ENCODE measurements at regions not wholly inside any gene's neighbourhood (a gene's known extent, or its start where the extent isn't known, plus 50 kb on each side); places are given as distances from the start of the nearest gene placed in this dataset.
"Not testable (repeated sequence)": the region's sequence is repeated elsewhere in the genome, so short reads cannot be mapped to it uniquely, and the experiment has no call there.

DNA sequence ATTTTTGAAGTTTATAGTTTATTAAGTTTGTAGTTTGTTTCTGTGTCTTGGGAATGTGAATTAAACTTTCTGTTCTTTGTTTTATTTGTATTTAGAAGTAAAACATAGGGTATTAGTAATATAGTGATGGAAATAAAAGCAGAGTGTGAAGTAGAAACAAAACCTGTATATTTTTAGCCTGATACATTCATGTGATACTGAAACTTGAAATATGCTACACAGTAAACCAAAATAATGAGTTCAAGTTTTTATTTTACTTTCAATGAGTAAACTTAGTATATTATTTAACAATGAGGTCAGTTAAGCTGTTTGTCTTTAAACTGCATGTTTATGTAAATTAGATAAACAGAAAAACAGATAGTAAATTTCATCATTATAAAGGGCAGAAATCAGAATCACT, 1592.6 kb downstream of the GRIK2 start:
- DNase-seq (ENCODE audit: low read depth in 2 of 3, low spot score in 2 of 3), result no peak

DNA sequence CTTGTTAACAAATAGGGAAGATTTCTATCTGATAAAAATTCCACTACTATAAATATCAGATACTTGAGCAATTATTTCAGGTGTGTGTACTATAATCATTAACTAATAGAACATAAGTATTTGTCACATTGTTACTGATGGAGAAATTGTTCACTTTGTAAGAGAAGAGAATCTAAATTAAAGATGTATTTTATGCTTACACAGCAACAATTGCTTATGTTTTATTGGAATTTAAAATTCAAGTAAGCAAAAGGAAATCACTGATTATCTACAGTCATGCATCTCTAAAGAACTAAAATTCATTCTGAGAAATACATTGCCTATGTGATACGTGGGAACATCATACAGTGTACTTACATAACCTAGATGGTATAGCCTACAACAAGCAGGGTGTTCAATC, 1590.8 kb downstream of the GRIK2 start:
- no peak for DNase-seq (ENCODE audit: low read depth in 2 of 3, low spot score in 2 of 3)

DNA sequence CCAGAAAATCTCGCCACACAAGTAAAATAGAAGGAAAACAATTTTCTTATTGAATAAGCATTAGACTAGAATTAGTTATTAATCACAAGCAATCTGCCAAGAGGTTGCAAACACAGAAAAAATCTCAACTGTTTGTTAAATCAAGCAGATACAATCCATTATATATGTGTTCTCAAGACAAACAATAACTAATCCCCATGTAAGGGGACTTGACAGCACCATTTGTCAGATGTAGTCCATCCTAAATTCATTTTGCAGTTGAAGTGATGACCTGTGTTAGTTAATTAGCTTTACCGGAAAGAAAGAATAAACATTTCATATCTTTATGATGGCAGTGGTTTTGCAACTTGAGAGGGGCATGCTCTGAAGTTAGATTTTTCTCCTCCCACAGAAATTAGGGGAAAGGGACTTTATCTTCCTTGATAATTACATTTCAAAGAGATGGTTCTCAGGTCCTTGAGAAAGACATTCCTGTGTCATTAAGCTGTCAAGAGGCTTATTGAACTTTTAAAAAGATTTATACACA, 1588.0 kb downstream of the GRIK2 start:
- DNase-seq (ENCODE audit: low read depth in 2 of 3, low spot score in 2 of 3), result no peak

DNA sequence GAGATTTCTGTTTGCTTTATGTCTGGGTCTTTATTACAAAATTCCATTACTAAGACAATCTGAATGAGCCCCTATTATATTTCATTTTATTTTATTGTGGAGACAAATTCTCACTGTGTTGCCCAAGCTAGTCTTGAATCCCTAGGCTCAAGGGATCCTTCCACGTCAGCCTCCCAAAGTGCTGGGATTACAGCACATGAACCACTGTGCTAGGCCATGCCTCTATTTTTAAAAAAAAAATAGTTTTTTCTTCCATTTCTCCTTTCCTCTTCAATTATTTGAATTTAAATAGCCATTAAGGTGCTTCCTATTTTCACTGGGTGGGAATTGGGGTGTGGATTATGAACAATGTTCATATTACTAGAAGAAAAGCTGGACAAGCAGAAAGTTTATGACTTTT, 1587.4 kb downstream of the GRIK2 start:
- no peak for DNase-seq (ENCODE audit: low read depth in 2 of 3, low spot score in 2 of 3)

DNA sequence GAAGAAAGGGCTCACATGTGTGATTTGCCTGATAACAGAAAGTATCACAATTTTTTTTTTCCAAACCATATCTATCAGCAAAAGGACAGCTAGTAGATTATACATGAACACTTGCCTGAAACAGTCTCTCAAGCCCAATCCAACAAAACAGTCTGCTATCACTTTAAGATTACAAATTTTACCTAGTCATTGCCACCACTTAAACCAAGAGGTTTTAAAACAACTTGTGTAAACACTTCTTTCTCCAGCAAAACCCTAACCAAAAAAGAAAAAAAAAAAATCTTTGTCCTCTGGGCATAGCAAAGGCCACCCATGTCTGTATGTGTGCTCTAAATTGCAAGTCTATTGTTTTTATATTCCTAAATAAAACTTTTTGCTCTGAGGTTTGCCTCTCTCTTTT, 1568.4 kb downstream of the GRIK2 start:
- DNase-seq (ENCODE audit: low read depth in 2 of 3, low spot score in 2 of 3), result no peak

DNA sequence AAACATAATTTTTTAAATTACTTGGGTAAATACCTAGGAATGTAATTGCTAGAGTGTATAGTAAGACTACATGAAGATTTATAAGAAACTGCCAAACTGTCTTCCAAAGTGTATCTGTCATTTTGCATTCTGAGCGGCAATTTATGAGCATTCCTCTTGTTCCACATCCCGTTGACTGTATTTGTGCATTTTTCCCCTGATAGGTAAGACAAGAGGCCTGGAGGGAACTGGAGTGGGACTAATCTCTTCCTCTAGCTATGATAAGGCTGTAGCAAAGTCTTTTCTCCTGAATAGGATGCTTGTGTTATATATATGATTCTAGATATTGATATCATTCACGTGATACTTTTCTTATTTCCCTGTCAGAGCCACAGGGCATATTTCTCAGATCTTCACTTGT, 1557.5 kb downstream of the GRIK2 start:
- DNase-seq (ENCODE audit: low read depth in 2 of 3, low spot score in 2 of 3), result no peak

DNA sequence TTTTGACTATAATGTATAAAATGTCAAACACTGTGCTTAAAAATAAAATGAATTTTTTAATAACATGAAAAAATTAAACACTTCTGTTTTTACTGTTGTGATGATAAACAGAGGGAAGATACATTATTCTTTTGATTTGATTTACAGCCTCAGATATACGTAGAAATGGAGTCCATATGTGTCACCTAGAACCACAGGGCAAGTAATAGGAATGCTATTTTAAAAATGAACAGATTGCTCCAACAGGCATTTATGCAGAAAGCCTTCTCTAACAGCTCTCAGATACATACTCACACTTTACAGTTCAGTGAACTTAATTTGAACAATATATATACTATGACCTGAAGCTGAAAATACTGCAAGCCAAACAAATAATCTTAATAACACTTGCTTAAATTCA, 1551.0 kb downstream of the GRIK2 start:
- DNase-seq (ENCODE audit: low read depth in 2 of 3, low spot score in 2 of 3), result no peak

DNA sequence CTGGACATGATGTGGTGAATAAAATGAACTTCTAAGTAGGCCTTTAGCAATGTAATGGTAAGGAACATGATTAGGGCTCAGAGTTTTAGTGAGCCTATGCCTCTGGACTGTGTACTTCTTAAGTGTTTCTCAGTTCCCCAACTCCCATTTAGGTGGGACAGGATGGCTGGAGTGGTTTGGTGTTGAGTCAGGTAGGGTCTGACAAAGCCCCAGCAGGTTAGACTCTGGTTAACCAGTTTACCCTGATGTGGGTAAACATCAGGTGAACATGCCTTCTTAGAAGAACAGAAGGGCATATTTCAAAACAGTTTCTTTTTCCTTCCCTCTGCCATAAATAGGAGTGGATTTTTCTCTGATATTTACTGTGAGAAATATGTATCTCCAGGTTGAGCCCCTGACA, 1548.7 kb downstream of the GRIK2 start:
- DNase-seq (ENCODE audit: low read depth in 2 of 3, low spot score in 2 of 3), result no peak

DNA sequence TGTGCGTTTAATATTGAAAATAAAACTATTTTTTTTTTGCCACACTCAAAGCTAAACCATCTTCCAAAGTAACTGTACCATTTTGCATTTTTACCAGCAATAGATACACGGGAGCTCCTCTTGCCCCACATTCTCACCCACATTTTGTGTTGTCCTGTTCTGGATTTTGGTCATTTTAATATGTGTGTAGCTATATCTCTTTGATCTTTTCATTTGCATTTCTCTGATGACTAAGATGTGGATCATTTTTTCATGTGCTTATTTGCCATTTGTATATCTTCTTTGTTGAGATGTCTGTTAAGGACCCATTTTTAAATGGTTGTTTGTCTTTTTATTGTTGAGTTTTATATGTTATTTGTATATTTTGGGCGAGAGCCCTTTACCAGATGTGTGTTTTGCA, 1543.5 kb downstream of the GRIK2 start:
- no peak for DNase-seq (ENCODE audit: low read depth in 2 of 3, low spot score in 2 of 3)

DNA sequence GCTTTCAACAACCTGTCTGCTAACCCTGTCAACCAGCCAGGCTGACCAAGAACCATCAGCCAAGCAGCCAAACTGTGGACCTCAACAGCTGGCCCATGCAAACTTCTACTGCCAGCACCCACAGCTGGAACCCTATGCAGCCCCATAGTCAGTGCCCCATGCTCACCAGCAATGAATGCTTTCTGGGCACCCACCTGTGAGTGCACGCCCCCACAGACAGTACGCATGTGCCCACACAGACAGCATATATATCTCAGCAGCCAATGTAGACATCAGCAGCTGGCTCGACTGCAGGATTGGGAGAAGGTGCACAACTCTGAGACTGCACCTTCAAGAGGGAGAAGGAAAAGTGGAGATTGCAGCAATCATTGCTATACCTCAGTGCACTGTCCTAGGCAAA, 1534.6 kb downstream of the GRIK2 start:
- DNase-seq (ENCODE audit: low read depth in 2 of 3, low spot score in 2 of 3), result no peak

DNA sequence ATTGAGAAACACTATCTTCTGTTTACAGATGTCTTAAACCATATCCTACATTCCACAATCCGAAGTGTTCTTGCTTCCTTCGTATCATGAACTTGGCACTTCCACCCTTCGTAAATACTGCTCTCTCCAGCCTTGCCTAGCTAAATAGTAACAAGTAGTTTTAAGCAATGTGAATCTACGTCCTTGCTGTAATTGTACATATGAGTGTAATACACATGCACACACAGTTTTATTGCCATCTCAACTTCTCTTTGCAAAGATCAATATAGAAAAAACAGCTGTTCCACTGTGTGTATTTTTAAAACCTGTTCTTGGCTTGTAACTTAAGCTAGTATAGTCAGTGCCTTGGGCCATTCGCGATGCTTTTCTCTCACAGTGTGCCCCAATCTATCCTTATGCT, 1524.7 kb downstream of the GRIK2 start:
- DNase-seq (ENCODE audit: low read depth in 2 of 3, low spot score in 2 of 3), result no peak

DNA sequence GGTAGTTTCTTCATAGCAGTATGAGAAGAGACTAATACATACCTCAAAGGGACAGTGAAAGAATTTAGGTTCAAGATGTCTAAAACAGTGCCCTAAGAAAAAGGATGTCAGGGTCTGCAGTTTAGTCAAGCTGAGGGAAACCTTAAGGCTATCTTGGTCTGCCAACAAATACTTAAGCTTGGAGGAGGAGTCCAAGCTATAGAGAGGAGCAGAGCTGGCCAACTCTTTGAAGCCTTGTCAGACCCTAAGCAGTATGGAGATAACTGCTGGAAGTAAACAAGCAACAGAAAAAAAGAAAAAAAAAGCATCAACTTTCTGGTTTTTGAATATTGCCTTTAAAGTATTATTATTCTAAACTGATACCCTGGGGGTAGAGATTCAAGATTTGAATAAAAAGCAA, 1518.1 kb downstream of the GRIK2 start:
- no peak for DNase-seq (ENCODE audit: low read depth in 2 of 3, low spot score in 2 of 3)

DNA sequence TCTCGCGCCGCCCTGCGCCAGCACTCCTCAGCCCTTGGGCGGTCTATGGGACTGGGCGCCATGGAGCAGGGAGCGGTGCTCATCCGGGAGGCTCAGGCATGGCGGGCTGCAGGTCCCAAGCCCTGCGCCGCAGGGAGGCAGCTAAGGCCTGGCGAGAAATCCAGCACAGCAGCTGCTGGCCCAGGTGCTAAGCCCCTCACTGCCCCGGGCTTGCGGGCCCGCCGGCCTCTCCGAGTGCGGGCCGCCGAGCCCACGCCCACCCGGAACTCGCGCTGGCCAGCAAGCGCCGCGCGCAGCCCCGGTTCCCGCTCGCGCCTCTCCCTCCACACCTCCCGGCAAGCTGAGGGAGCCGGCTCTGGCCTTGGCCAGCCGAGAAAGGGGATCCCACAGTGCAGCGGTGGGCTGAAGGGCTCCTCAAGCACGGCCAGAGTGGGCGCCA, 1517.2 kb downstream of the GRIK2 start:
- not testable (repeated sequence) for DNase-seq (ENCODE audit: low read depth in 2 of 3, low spot score in 2 of 3)

DNA sequence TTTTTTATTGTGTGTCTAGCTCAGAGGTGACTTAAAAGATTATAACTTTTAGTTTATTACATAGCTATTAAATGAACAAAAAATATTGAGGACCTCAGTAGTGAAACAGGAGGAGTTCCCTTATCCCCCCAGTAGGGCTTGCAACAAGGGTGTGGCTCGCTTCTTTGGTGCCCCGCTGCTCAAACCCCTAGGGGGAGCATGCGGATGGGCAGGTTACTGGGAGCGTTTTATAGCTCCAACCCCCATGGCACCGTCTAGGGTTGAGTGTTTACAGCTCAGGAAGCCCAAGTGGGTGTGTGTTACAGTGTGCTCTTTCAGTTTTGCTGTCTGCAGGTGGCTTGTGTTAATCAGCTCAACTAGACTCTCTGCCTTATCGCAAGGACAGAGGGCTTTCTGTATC, 1513.7 kb downstream of the GRIK2 start:
- no peak for DNase-seq (ENCODE audit: low read depth in 2 of 3, low spot score in 2 of 3)

DNA sequence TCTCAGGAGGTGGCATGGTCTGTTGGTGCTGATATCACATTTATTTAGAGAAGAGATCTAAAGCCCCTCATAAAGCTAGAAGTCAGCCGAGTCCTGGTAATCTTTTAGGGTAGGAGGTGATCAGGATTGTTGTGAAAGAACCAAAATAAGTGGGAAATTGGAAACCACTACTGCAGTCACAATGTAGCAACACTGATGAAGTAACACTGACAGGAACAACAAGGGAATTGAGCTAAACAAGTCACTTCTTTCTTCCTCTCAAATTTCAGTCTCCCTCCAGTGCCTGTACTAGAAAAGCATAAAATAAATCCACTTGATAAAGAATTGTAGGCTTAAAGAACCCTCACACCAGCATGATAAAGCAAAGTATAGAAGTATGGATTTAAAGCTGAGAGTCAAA, 1509.0 kb downstream of the GRIK2 start:
- no peak for DNase-seq (ENCODE audit: low read depth in 2 of 3, low spot score in 2 of 3)

DNA sequence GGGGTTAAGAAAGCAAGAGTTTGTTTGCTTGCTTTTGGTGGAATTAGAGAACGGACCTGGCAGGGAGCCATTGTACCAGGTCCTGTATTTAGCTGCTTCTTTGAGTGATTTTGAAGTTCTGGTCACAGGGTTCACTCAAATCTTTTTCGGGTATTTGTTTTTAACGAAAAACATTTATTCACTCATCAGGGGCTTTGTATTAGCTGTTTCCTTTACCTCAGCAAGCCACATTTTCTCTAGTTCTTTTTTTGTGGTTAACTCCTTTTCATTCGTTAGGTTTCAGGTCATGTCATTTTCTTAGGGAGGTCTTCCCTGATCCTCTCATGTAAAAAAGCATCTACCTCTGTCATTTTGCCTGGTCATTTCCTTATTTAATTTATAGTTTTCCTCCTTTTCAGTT, 1502.2 kb downstream of the GRIK2 start:
- no peak for DNase-seq (ENCODE audit: low read depth in 2 of 3, low spot score in 2 of 3)

DNA sequence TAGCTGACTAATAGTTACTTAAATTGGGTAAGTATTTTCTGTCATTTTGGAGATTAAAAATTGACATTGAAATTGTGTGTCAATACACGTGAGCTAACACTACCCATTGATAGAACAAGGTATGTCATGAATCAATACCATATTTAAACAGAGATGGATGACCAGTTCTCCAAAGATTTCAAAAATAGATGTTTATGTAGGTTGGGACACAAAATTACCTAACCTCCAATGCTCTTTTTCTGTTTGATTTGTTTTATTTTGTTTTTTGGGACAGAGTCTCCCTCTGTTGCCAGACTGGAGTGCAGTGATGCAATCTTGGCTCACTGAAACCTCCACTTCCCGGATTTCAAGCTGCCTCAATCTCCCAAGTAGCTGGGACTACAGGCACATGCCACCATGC, 1491.7 kb downstream of the GRIK2 start:
- DNase-seq (ENCODE audit: low read depth in 2 of 3, low spot score in 2 of 3), result no peak

DNA sequence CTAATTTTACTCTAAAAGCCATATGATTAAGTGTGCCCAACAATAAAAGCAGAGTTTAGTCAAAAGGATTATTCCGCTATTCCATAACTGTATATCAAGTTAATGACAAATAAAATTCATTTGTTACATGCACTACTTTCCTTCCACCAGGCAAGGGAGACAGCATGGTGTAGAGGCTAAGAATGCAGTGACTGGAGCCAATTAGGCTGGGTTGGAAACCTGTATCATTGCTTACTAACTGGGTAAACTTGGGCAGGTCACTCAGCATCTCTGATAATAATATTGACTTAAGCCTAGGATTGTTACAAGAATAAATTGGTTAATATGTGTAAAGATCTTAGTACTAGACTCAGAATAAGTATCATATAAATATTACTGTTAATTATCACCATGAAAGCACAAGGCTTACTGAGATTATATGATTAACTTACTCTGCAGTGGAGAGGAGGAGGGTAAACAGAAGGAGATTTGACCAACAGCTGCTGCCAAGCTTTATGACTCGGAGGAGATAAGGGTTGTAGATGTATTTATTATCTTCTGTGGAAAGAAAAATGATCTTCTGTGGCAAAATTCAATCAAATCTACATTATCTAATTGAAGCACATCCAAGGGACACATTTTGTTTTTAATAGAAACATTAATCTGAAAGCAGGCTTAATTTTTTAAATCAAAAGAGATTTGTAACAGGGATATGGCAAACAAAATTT, 1459.9 kb downstream of the GRIK2 start:
- no peak for DNase-seq (ENCODE audit: low read depth in 2 of 3, low spot score in 2 of 3)

DNA sequence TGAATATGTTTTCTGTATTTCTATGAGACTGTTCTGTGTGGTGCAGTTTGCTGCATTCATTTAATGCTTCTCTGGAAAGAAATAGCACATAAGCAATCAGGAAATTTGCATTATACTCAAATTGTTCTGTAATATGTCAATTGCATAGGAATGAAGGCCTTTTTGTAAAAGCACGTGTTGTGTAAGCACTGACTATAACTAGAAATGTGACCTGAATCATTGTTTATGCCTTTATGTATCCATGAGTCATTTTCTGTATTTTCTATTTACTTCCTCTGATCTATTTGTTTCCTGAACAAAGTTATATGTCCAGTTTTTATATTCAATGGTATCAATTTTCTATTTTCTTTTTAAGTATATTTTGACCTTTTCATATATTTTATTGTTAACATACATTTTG, 1455.3 kb downstream of the GRIK2 start:
- no peak for DNase-seq (ENCODE audit: low read depth in 2 of 3, low spot score in 2 of 3)

DNA sequence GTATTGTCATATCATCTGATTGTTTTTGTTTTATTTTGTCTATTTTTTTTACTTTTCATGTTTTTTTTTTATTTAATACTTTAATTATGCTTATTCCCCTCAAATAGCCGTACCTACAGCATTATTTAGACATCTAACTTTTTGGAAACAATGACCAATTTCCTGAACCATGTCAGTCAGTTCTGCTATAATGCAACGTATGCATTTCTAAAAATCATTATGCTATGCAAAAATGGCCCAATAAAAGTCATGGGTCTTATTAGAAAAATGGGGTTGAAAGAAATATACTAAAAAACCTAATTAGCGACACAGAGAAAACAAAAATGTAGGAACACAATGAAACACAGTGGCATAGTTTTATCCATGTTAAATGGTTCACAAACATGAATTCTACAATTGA, 1454.7 kb downstream of the GRIK2 start:
- DNase-seq (ENCODE audit: low read depth in 2 of 3, low spot score in 2 of 3), result no peak

DNA sequence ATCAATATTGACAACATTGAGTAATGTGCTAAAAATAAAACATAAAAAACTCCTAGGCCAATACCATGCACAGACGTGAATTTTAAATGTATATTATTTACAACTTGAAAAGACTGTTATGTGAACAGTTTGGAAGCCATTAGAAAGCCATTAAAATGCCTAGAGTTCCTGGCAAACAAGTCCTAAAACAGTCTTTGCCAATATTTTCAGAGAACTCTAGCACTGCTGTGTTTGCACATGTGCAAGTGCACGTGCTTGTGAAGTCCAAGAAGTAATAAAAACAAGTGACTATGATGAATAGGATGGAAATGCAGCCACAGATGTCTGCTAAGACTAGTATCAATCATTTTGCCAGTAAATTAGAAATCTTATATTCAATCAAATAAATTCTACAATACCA, 1447.6 kb downstream of the GRIK2 start:
- no peak for DNase-seq (ENCODE audit: low read depth in 2 of 3, low spot score in 2 of 3)

DNA sequence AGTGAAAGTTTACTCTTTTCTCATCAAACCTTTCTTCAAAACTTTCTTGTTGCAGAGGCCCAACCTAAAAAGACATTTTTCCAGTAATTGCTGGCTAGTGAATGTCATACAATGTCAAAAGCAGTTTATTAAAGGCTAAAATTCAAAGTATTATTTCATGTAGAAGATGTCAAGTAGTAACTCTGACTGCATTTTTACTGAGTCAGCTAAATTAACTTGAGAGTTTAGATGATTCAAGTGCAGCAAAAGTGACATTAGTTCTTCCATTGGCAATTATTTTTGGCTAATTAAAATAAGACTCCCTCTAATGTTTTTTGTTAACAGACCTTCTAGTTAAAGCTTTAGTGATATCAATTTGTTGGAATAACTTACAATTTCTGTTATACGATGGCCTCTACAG, 1438.5 kb downstream of the GRIK2 start:
- DNase-seq (ENCODE audit: low read depth in 2 of 3, low spot score in 2 of 3), result no peak

DNA sequence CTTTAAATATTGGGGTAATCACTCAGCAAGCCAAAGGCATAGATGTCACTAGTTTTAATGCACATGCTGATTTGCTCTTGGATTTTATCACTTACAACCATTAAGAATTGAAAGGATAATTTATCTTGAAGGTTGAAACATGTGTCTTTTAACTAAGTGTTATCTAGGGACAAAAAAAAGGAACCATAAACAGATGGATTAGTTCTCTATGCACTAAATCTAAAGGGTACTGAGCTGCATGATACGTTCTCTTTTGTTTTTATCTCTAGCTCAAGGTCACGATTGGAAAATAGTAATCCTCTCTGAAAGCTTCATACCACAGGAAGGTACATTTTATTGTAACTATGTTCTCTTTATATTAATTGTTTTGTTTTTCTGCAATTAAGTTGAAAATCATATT, 1426.6 kb downstream of the GRIK2 start:
- DNase-seq (ENCODE audit: low read depth in 2 of 3, low spot score in 2 of 3), result no peak

All from activated CD8-positive, alpha-beta memory T cell treated with anti-CD3 and anti-CD28 coated beads for 48 hours (primary cell).